ENCODE measurements at regions not wholly inside any gene's neighbourhood (a gene's known extent, or its start where the extent isn't known, plus 50 kb on each side); places are given as distances from the start of the nearest gene placed in this dataset.

GRCh38 chr5:118722122-118723020 lies 266.0 kb downstream of the DTWD2 start:
- TF ChIP-seq CTCF (IDR thresholded peaks at IDR 0.05) (no peak), POLR2A (IDR thresholded peaks at IDR 0.05) (no peak)
